Fibroblast of pulmonary artery (primary cell): ENCODE measurements at regions not wholly inside any gene's neighbourhood (a gene's known extent, or its start where the extent isn't known, plus 50 kb on each side); places are given as distances from the start of the nearest gene placed in this dataset.
A peak's percentile ranks its signal among the peaks of the same experiment; 100 is the strongest.
"Not testable (repeated sequence)": the region's sequence is repeated elsewhere in the genome, so short reads cannot be mapped to it uniquely, and the experiment has no call there.

Experiments
- DNase-seq: peaks from one replicate; pipeline ENCODE4 v3.0.0-alpha.2; 2010; ENCODE audit warnings: low read depth
- H3K4me3 ChIP-seq: replicated peaks from 2 replicates; pipeline ENCODE4 v1.5.1; 2011; ENCODE audit warnings: low read depth, mild to moderate bottlenecking, control low read depth, low read length, moderate library complexity
- CTCF ChIP-seq: IDR thresholded peaks from 2 replicates; pipeline ENCODE4 v1.5.1; 2011; ENCODE audit warnings: mild to moderate bottlenecking, control low read depth, low read length, inconsistent platforms; ENCODE audit errors: missing control alignments

- no peak for DNase-seq
- no peak for TF ChIP-seq CTCF
These were observed 435.1 kb downstream of the ZNF536 start for GRCh38 chr19:30807278-30807677.

GRCh38 chr19:30806311-30806710 lies 434.1 kb downstream of the ZNF536 start:
- H3K4me3 ChIP-seq = no peak overlapping the region
- no peak for TF ChIP-seq CTCF
- DNase-seq = no peak

More at GRCh38 chr19:30807278-30807677, 435.1 kb downstream of the ZNF536 start:
- H3K4me3 ChIP-seq = no peak overlapping the region

- no peak for DNase-seq
- TF ChIP-seq CTCF = no peak
- no peak overlapping the region for H3K4me3 ChIP-seq
These were observed 432.6 kb downstream of the ZNF536 start for GRCh38 chr19:30804751-30805150.

- not testable (repeated sequence) for DNase-seq, H3K4me3 ChIP-seq
These were observed 432.1 kb downstream of the ZNF536 start for GRCh38 chr19:30804333-30804732.

GRCh38 chr19:30802424-30803013 lies 430.3 kb downstream of the ZNF536 start:
- no peak overlapping the region for H3K4me3 ChIP-seq
- DNase-seq = no peak
- no peak for TF ChIP-seq CTCF

GRCh38 chr19:30799865-30800755 lies 427.9 kb downstream of the ZNF536 start:
- H3K4me3 ChIP-seq = no peak overlapping the region
- peak; percentile 51 for TF ChIP-seq CTCF
- DNase-seq = no peak

GRCh38 chr19:30795727-30796126 lies 423.5 kb downstream of the ZNF536 start:
- H3K4me3 ChIP-seq = no peak overlapping the region
- TF ChIP-seq CTCF = no peak

More at GRCh38 chr19:30795727-30796126, 423.5 kb downstream of the ZNF536 start:
- DNase-seq = no peak
